ENCODE measurements at regions not wholly inside any gene's neighbourhood (a gene's known extent, or its start where the extent isn't known, plus 50 kb on each side); places are given as distances from the start of the nearest gene placed in this dataset.

GRCh38 chr13:40145139-40145538 is 489.7 kb downstream of the COG6 start:
- TF ChIP-seq CTCF (IDR thresholded peaks at IDR 0.05; ENCODE audit: insufficient read depth, low read length, poor library complexity, severe bottlenecking) (no peak), EZH2phosphoT487 (conservative IDR thresholded peaks at IDR 0.05; ENCODE audit: low read length) (no peak)

Data from SU-DHL-6 (cell line).